Astrocyte of the spinal cord (primary cell): ENCODE measurements at regions not wholly inside any gene's neighbourhood (a gene's known extent, or its start where the extent isn't known, plus 50 kb on each side); places are given as distances from the start of the nearest gene placed in this dataset.

Source experiments
- DNase-seq: peaks from one replicate; pipeline ENCODE4 v3.0.0; 2011; ENCODE audit warnings: low read depth, low spot score
- H3K4me3 ChIP-seq: 2 replicates; pipeline ENCODE4 v1.5.1; 2011; ENCODE audit warnings: low read depth, mild to moderate bottlenecking, low read length, moderate library complexity
- CTCF ChIP-seq: IDR thresholded peaks from 2 replicates; pipeline ENCODE4 v1.5.1; 2012; ENCODE audit warnings: low read depth, mild to moderate bottlenecking, low read length, inconsistent platforms
- in situ Hi-C: cut with HindIII; loops from 2 replicates; pipeline ENCODE4 v1.10.0; 2017; ENCODE audit warnings: low sequenced_read_pairs

DNA sequence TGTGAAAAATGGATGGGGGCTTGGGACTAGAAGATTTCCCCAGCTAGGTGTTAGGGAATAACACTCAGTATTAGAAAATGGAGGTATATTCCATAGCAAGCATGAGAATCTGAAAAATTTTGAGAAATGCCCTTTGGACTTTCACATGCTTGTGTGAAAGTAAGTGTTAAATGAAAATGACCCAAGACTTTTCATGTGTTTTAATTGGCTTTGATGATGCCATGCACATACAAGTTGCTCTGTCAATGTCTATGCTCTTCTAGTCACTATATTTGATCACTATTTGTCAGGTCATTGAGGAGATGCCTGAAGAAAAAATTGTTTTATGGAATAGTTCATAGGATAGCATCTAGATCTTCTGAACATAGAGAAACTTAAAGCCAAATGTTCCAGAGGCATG, 147.6 kb downstream of the SH2D1A start:
- no peak for TF ChIP-seq CTCF
- in situ Hi-C loops = no loop called here
- DNase-seq = no peak

GRCh38 chrX:124497386-124497785, 151.0 kb downstream of the SH2D1A start:
- no peak for TF ChIP-seq CTCF
- H3K4me3 ChIP-seq = no peak overlapping the region
- no peak for DNase-seq
- in situ Hi-C loops = no loop called here

More for the DNA sequence above, 147.6 kb downstream of the SH2D1A start:
- no peak overlapping the region for H3K4me3 ChIP-seq

- no peak overlapping the region for H3K4me3 ChIP-seq
- DNase-seq = no peak
- TF ChIP-seq CTCF = no peak
- in situ Hi-C loops = no loop called here
Observed at GRCh38 chrX:124501586-124501985, 155.2 kb downstream of the SH2D1A start.

DNA sequence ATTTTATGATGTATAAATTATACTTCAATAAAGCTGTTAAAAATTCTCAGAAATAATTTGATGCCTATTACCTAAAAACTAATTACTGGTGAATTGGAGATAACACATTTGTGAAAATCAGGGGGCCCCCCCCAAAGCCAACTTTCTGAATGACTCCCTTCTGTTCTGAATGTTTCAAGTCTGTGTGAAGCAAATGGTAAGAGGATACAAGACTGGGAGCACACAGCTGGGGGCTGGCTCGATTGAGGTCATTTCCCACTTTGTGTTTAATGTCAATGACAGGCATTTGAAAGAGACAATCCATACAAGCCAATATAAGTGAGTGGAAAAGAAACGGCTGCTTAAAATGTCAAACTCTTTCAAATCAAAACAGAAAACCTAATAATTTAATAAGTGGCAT, 155.8 kb downstream of the SH2D1A start:
- DNase-seq = no peak
- no peak for TF ChIP-seq CTCF
- no peak overlapping the region for H3K4me3 ChIP-seq
- in situ Hi-C loops = no loop called here

DNA sequence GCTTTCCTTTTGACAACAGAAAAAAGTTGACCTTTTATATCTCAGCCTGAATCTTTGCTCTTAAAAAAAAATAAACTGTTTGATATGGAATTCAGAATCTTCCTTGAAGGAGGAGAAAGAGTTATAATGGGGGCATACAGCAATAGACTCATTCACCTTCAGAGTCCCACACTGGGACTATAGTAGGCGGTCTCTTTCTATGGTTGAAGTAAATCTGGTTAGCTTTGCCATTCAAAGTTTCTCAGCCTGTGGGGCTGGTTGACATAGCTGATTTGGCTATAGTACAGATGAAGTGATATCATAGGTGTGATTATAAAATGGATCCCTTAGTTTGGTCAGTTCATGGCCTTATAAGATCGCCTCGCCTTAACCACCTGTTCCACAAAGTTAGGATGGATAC, 156.2 kb downstream of the SH2D1A start:
- in situ Hi-C loops = no loop called here
- TF ChIP-seq CTCF = no peak
- no peak overlapping the region for H3K4me3 ChIP-seq
- no peak for DNase-seq

GRCh38 chrX:124504111-124504983, 158.0 kb downstream of the SH2D1A start:
- in situ Hi-C loops = no loop called here
- H3K4me3 ChIP-seq = no peak overlapping the region
- TF ChIP-seq CTCF = no peak
- no peak for DNase-seq

GRCh38 chrX:124506066-124506465, 159.7 kb downstream of the SH2D1A start:
- in situ Hi-C loops = no loop called here
- TF ChIP-seq CTCF = no peak
- DNase-seq = no peak
- no peak overlapping the region for H3K4me3 ChIP-seq
